Nephron (organoid): ENCODE measurements at regions not wholly inside any gene's neighbourhood (a gene's known extent, or its start where the extent isn't known, plus 50 kb on each side); places are given as distances from the start of the nearest gene placed in this dataset.
"Not testable (repeated sequence)": the region's sequence is repeated elsewhere in the genome, so short reads cannot be mapped to it uniquely, and the experiment has no call there.

Experiments
- H3K27ac Mint-ChIP-seq, 3 experiments: 2 replicates each; pipeline ENCODE4 v1.8.0; 2020; ENCODE audit warnings: mixed read lengths in 3 of 3, mild to moderate bottlenecking in 2 of 3, moderate library complexity in 1 of 3
- H3K27me3 Mint-ChIP-seq: 2 replicates; pipeline ENCODE4 v1.8.0; 2021; ENCODE audit warnings: low read depth, mild to moderate bottlenecking, moderate library complexity, mixed read lengths
- H3K36me3 Mint-ChIP-seq: 2 replicates; pipeline ENCODE4 v1.8.0; 2020; ENCODE audit warnings: low read depth, mixed read lengths
- H3K4me1 Mint-ChIP-seq: 2 replicates; pipeline ENCODE4 v1.8.0; 2020; ENCODE audit warnings: mixed read lengths
- H3K4me3 Mint-ChIP-seq, 3 experiments: 2 replicates each; pipeline ENCODE4 v1.8.0; 2020; ENCODE audit warnings: mild to moderate bottlenecking in 3 of 3, mixed read lengths in 3 of 3, moderate library complexity in 2 of 3
- H3K9me3 Mint-ChIP-seq: 2 replicates; pipeline ENCODE4 v1.8.0; 2020; ENCODE audit warnings: mixed read lengths
- TF ChIP-seq, protein P1 (sequence below), 3 experiments: fragments of 200-600 bp; sonication (generic); IDR thresholded peaks; one replicate each; pipeline ENCODE4 v1.5.0; 2021; ENCODE audit warnings: antibody characterized with exemption in 3 of 3; ENCODE audit not compliant: unreplicated experiment in 3 of 3

DNA sequence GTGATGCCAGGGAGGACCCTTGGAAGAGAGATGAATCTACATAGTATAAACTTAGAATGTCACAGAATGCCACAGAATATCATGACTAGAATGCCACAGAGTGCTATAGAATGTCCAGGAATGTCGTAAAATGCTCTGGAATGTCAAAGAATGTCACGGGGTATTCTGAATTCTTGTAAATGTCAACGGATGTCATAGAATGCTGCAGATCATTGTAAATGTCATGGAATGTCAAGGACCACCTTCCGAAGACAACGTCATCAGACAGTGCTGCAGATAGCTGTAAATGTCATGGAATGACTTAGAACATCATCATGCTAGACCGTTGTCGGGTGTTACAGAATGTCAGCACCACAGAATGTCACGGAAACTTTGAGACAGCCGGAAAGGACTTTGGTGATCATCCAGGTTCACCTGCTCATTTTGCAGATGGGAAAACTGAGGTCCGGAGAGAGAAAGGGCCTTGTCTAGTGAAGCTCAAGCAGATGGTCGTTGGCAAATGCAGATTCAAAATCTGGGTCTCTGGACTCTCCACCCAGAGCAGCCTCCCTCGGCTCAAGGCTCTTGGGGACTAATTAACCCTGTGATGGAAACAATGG, 117.1 kb downstream of the LHX2 start:
- H3K27ac Mint-ChIP-seq: no peak overlapping the region
- H3K4me3 Mint-ChIP-seq: no peak overlapping the region
- H3K9me3 Mint-ChIP-seq: no peaks in the 10 kb centered on the region
- TF ChIP-seq, protein P1, sequence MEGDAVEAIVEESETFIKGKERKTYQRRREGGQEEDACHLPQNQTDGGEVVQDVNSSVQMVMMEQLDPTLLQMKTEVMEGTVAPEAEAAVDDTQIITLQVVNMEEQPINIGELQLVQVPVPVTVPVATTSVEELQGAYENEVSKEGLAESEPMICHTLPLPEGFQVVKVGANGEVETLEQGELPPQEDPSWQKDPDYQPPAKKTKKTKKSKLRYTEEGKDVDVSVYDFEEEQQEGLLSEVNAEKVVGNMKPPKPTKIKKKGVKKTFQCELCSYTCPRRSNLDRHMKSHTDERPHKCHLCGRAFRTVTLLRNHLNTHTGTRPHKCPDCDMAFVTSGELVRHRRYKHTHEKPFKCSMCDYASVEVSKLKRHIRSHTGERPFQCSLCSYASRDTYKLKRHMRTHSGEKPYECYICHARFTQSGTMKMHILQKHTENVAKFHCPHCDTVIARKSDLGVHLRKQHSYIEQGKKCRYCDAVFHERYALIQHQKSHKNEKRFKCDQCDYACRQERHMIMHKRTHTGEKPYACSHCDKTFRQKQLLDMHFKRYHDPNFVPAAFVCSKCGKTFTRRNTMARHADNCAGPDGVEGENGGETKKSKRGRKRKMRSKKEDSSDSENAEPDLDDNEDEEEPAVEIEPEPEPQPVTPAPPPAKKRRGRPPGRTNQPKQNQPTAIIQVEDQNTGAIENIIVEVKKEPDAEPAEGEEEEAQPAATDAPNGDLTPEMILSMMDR (IDR thresholded peaks at IDR 0.05; ENCODE audit: unreplicated experiment in 3 of 3): no peak
- H3K36me3 Mint-ChIP-seq: no peaks in the 10 kb centered on the region
- H3K27me3 Mint-ChIP-seq: peaks cover 45% of the 10 kb centered on the region
- no peaks in the 10 kb centered on the region for H3K4me1 Mint-ChIP-seq

DNA sequence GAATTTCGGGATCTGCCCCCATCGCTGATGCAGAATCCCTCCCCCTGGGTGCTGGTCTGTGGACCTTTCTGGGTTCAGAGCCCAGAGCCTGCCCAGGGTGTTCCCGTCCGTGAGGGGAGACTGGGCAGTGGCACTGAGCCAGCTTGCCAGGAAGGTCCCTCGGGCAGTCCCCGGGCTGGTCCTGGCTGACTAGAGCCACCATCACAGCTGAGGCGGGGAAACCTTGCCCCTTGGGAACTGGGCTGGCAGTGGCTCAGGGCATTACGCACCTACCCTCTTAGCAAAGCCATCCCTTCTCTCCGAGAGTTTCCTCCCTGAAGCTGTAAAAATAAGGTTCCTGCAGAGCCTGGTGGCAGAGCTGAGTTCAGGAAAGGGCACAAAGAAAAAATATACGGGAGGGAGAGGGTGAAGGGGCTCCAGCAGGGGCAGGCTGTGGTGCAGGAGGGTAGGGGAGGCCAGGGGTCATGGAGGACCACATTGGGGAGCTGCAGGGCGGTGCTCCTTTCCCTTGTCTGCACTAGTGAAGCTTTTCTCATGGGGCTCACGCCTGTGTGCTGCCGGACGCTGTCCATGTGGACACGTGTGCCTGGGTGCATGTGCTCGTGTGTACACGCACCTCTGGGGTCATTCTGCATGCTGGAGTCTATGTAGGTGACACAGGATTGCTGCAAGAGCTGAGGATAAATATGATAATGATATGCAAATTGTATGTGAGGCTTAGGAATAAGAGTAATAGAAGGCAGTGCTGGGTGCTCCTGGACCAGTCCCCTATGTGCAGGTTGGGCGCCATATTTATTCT, 118.9 kb downstream of the LHX2 start:
- no peak overlapping the region for H3K4me3 Mint-ChIP-seq
- no peaks in the 10 kb centered on the region for H3K9me3 Mint-ChIP-seq
- TF ChIP-seq, protein P1 (IDR thresholded peaks at IDR 0.05; ENCODE audit: unreplicated experiment in 3 of 3): no peak

DNA sequence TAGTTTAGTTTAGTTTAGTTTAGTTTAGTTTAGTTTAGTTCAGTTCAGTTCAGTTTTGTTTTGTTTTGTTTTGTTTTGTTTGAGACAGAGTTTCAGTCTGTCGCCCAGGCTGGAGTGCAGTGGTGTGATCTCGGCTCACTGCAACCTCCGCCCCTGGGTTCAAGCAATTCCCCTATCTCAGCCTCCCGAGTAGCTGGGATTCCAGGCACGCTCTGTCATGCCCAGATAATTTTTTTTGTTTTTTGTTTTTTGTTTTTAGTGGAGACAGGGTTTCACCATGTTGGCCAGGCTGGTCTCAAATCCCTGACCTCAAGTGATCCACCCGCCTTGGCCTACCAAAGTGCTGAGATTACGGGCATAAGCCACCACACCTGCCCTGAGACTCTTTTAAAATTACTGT, 120.0 kb downstream of the LHX2 start:
- not testable (repeated sequence) for H3K9me3 Mint-ChIP-seq, H3K36me3 Mint-ChIP-seq, H3K27ac Mint-ChIP-seq, H3K4me1 Mint-ChIP-seq, H3K4me3 Mint-ChIP-seq
- peaks cover 25% of the 10 kb centered on the region for H3K27me3 Mint-ChIP-seq

More for the DNA sequence above, 118.9 kb downstream of the LHX2 start:
- Mint-ChIP-seq H3K27ac (no peak overlapping the region), H3K36me3 (no peaks in the 10 kb centered on the region), H3K4me1 (no peaks in the 10 kb centered on the region), H3K27me3 (peaks cover 33% of the 10 kb centered on the region)

DNA sequence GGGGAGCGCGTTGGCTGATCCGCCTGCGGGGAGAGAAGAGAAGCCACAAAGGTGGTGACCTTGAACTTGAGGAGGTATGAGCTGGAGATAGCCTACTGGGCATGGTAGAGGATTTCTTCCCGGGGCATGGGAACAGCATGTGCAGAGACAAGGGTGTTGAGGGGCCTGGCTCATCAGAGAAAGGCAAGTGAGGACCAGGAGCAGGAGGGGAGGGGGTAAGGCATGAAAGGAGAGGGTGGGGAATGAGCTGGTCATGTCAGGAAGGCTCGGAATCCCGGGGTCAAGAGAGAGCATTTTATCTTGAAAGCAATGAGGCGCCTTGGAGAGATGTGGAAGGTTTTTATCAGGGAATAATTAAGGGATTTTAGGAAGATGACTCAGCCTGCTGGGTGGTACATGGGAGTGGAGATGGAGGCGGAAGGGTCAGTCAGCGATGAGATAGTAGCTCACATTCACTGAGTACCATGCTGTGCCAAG, 121.1 kb downstream of the LHX2 start:
- TF ChIP-seq, protein P1 (IDR thresholded peaks at IDR 0.05; ENCODE audit: unreplicated experiment in 3 of 3): no peak
- H3K27me3 Mint-ChIP-seq: peaks cover 26% of the 10 kb centered on the region
- H3K36me3 Mint-ChIP-seq: no peaks in the 10 kb centered on the region
- H3K9me3 Mint-ChIP-seq: peaks cover 3% of the 10 kb centered on the region
- H3K4me1 Mint-ChIP-seq: no peaks in the 10 kb centered on the region
- no peak overlapping the region for H3K4me3 Mint-ChIP-seq
- H3K27ac Mint-ChIP-seq: no peak overlapping the region

DNA sequence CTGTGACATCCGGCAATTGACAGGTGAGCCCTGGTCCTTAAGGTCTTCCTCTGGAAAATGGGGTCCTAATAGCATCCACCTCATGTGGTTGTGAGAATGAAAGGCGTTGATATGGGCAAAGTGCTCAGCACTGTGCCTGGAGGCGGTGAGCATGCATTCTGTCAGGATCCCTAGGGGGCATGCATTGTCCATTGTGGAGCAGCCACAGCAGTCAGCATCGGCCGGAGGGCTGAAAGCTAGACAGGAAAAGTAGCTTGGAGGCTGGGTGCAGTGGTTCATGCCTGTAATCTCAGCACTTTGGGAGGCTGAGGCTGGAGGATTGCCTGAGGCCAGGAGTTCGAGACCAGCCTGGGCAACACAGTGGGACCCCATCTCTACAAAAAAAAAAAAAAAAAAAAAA, 122.2 kb downstream of the LHX2 start:
- H3K4me1 Mint-ChIP-seq: no peaks in the 10 kb centered on the region
- H3K36me3 Mint-ChIP-seq: no peaks in the 10 kb centered on the region
- no peak overlapping the region for H3K27ac Mint-ChIP-seq
- peaks cover 23% of the 10 kb centered on the region for H3K27me3 Mint-ChIP-seq
- TF ChIP-seq, protein P1 (IDR thresholded peaks at IDR 0.05; ENCODE audit: unreplicated experiment in 3 of 3): no peak
- no peak overlapping the region for H3K4me3 Mint-ChIP-seq
- H3K9me3 Mint-ChIP-seq: peaks cover 3% of the 10 kb centered on the region

DNA sequence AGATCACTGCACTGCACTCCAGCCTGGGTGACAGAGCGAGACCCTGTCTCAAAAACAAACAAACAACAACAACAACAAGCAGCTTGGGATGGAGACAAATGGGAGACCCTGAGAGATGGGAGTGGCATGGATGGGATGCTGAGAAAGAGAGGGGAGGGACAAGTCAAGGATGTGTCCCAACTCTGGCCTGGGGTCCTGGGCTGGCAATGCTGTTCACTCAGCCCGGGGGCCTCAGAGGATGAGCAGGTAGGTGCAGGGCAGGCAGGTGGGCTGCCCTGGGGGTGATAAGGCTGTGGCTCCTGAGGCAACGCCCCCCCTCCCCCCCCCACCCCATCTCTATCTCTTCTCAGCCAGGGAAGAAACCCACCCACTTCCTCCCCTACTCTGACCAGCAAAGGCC, 123.0 kb downstream of the LHX2 start:
- H3K4me1 Mint-ChIP-seq: no peaks in the 10 kb centered on the region

More for the DNA sequence above, 123.0 kb downstream of the LHX2 start:
- peaks cover 3% of the 10 kb centered on the region for H3K9me3 Mint-ChIP-seq
- peaks cover 23% of the 10 kb centered on the region for H3K27me3 Mint-ChIP-seq
- no peak overlapping the region for H3K4me3 Mint-ChIP-seq
- TF ChIP-seq, protein P1 (IDR thresholded peaks at IDR 0.05; ENCODE audit: unreplicated experiment in 3 of 3): no peak
- no peaks in the 10 kb centered on the region for H3K36me3 Mint-ChIP-seq
- no peak overlapping the region for H3K27ac Mint-ChIP-seq
